Adrenal gland (tissue), 9 donors: ENCODE measurements at regions not wholly inside any gene's neighbourhood (a gene's known extent, or its start where the extent isn't known, plus 50 kb on each side); places are given as distances from the start of the nearest gene placed in this dataset.

Experiments
- DNase-seq, 7 donors: peaks; one replicate each; pipeline ENCODE4 v3.0.0-alpha.2; 2019 to 2020
- H3K27ac ChIP-seq, 5 donors: fragments of 200-600 bp; sonication (generic) in 4 of 5; 1 replicate in 3 of 5; 2 replicates in 2 of 5; pipeline versions ENCODE4 v1.5.1 to v1.8.0; 2016 to 2020; ENCODE audit warnings: mild to moderate bottlenecking in 1 of 5
- H3K27me3 ChIP-seq: fragments of 200-600 bp; 2 replicates; pipeline ENCODE4 v1.8.0; 2021
- H3K36me3 ChIP-seq, 2 donors: fragments of 200-600 bp; replicated peaks in 1 of 2; 1 replicate in 1 of 2; 2 replicates in 1 of 2; pipeline versions ENCODE4 v1.5.1 to v1.8.0; 2018 to 2022
- H3K4me1 ChIP-seq, 2 donors: fragments of 200-600 bp; replicated peaks in 1 of 2; 1 replicate in 1 of 2; 2 replicates in 1 of 2; pipeline versions ENCODE4 v1.5.1 to v1.8.0; 2018 to 2021
- H3K4me3 ChIP-seq, 4 donors: fragments of 200-600 bp; sonication (generic) in 3 of 4; one replicate each; pipeline ENCODE4 v1.5.1; 2016 to 2018
- H3K9me3 ChIP-seq, 3 donors: fragments of 200-600 bp; sonication (generic) in 1 of 3; replicated peaks in 1 of 3; 1 replicate in 2 of 3; 2 replicates in 1 of 3; pipeline versions ENCODE4 v1.5.1 to v1.8.0; 2016 to 2021
- POLR2A ChIP-seq, 2 donors: fragments of 450-650 bp; IDR thresholded peaks; one replicate each; pipeline ENCODE4 v1.6.1; 2017; ENCODE audit warnings: antibody characterized with exemption in 2 of 2, mild to moderate bottlenecking in 2 of 2, moderate library complexity in 1 of 2
- WGBS, 4 donors: extraction: QIAGEN DNeasy Blood & Tissue Kit in 2 of 4; methylation state at CpG; one replicate each; pipeline versions ENCODE4 v1.1.5 to v1.1.7; 2013 to 2017; 5-methylcytosine and 5-hydroxymethylcytosine counted together
- intact Hi-C, 2 donors: fragments of 100-400 bp; cut with DNase I; formaldehyde crosslinking; loops; one replicate each; pipeline versions ENCODE4 v1.14.1 to v1.15.0; 2022 to 2023
- TF ChIP-seq, protein P1 (sequence below), 6 experiments: fragments of 450-650 bp in 4 of 6; fragments of 200-600 bp in 2 of 6; sonication (generic) in 1 of 6; IDR thresholded peaks; 1 replicate in 5 of 6; 2 replicates in 1 of 6; pipeline versions ENCODE4 v1.5.1 to v1.8.0; 2016 to 2021; ENCODE audit warnings: antibody characterized with exemption in 6 of 6, mild to moderate bottlenecking in 2 of 6, moderate library complexity in 1 of 6
- donor health status: healthy with polysubstance abuse.
- donor health status: Bipolar disorder and iron deficiency.
- donor health status: DM: yes; HTN: yes; CAD: no.
- donor health status: DM: no; HTN: no; CAD: no.
- donor health status: DM: no; HTN: no; CAD: no.

DNA sequence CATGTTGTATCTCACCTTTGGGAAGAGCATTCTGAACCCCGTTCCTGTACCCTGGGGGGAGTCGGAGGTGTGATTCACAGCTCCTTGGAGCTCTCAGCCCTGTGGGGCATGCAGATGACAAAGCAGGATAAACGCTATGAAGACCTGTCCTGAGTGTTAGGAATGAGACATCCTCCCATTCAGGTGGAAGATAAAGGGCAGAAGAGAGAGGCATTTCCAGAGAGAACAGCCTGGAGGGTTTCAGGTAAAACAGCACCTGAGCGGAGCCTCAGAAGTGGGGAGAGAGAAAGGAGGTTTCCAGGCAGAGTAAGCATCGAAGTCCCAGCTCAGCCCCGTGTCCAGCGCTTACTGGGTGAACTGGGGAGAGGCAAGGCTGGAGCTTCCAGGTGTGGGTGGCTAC is 288.9 kb downstream of the KLF6 start:
- Histone ChIP-seq H3K27me3 (no peaks in the 10 kb centered on the region), H3K4me1 (peaks cover 0 to 4% of the 10 kb centered on the region in 2 donors), H3K4me3 (no peak overlapping the region), H3K9me3 (no peaks in the 10 kb centered on the region), H3K36me3 (no peaks in the 10 kb centered on the region), H3K27ac (no peak overlapping the region)
- TF ChIP-seq, protein P1, sequence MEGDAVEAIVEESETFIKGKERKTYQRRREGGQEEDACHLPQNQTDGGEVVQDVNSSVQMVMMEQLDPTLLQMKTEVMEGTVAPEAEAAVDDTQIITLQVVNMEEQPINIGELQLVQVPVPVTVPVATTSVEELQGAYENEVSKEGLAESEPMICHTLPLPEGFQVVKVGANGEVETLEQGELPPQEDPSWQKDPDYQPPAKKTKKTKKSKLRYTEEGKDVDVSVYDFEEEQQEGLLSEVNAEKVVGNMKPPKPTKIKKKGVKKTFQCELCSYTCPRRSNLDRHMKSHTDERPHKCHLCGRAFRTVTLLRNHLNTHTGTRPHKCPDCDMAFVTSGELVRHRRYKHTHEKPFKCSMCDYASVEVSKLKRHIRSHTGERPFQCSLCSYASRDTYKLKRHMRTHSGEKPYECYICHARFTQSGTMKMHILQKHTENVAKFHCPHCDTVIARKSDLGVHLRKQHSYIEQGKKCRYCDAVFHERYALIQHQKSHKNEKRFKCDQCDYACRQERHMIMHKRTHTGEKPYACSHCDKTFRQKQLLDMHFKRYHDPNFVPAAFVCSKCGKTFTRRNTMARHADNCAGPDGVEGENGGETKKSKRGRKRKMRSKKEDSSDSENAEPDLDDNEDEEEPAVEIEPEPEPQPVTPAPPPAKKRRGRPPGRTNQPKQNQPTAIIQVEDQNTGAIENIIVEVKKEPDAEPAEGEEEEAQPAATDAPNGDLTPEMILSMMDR (IDR thresholded peaks at IDR 0.05) = no peak
- TF ChIP-seq POLR2A (IDR thresholded peaks at IDR 0.05) = no peak
- intact Hi-C loops = no loop called here
- WGBS, 4 donors = 86 to 100% (median 92%) methylated on average over 7 of the region's 7 CpGs
- DNase-seq = no peak

DNA sequence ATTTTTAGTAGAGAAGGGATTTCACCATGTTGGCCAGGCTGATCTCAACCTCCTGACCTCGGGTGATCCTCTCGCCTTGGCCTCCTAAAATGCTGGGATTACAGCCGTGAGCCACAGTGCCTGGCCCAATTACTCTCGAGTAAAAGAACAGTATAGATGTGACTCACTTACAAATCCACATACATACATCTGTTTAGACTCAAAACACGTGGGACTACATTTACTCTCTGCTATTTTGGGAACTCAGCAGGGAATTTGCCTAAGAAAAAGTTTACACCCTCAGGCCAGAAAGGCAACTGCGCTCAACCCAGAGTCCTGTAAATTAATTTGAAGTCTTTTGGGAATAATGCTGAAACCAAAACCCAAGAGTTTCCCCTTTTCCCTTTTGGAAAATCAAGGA is 289.7 kb downstream of the KLF6 start:
- TF ChIP-seq POLR2A (IDR thresholded peaks at IDR 0.05) = no peak
- TF ChIP-seq, protein P1 (IDR thresholded peaks at IDR 0.05) = no peak
- Histone ChIP-seq H3K9me3 (no peaks in the 10 kb centered on the region), H3K4me1 (no peaks in the 10 kb centered on the region), H3K4me3 (no peak overlapping the region), H3K27ac (no peak overlapping the region), H3K27me3 (no peaks in the 10 kb centered on the region), H3K36me3 (no peaks in the 10 kb centered on the region)
- no peak for DNase-seq
- WGBS, 4 donors = 88 to 90% (median 89%) methylated on average over 6 of the region's 6 CpGs
- intact Hi-C loops = no loop called here

DNA sequence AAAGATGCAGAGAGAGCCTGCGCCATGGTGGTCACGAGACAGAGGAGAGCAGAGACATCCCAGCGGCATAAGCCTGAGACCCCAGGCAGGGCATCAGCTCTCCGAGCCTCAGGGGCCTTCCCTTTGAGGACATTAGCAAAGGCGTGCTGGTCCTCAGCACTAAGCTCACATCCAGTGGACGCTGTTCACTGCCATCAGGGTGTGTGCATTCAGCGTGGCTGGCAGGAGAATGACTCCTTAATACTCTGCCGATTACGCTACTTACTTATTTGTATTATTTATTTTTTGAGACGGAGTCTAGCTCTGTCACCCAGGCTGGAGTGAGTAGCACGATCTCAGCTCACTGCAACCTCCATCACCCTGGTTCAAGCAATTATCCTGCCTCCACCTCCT is 290.2 kb downstream of the KLF6 start:
- Histone ChIP-seq H3K4me3 (no peak overlapping the region), H3K36me3 (no peaks in the 10 kb centered on the region), H3K9me3 (no peaks in the 10 kb centered on the region), H3K27ac (peak overlapping the region in 2 of 5 donors; percentile 55 to 57), H3K27me3 (no peaks in the 10 kb centered on the region), H3K4me1 (no peaks in the 10 kb centered on the region)
- DNase-seq = no peak
- TF ChIP-seq POLR2A (IDR thresholded peaks at IDR 0.05) = no peak
- TF ChIP-seq, protein P1 (IDR thresholded peaks at IDR 0.05) = no peak
- WGBS, 4 donors = 90 to 94% (median 90%) methylated on average over 11 of the region's 11 CpGs
- intact Hi-C loops = no loop called here

DNA sequence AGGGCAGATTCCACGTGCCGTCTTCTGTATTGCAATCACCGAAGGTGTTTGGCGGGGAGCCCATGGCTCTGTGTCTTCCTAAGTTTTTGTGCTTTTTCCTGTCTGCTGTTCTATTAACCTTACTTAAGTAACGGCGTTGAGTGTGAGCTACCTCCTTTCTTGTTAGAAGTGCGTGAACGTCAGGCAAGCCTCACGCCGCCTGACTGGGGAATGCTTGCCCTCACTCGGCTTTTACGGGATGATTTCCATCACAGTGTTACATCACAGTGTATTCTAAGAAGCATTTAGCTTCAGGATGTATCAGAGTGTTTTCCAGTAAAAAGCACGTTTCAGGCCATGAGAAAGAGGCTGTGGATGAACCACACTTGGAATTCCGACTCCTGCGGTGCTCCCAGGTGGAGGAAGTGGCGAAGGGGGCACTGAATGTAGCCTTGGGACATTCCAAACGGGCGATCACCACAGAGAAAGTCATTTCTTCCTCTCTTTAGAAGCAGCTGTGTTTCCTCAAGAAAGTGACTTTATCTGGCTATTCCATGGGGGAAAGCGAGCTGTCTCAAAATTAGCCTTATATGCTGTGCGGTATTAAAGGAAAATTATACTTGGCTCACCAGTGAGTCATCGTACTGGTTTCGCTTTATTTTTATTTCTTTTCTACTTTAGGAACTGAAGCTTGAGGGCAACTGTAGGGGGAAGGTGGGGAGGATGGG is 290.7 kb downstream of the KLF6 start:
- WGBS, 4 donors = 63 to 78% (median 74%) methylated on average over 22 of the region's 22 CpGs
- H3K4me3 ChIP-seq = no peak overlapping the region
- TF ChIP-seq POLR2A (IDR thresholded peaks at IDR 0.05) = no peak
- TF ChIP-seq, protein P1 (IDR thresholded peaks at IDR 0.05) = no peak
- H3K4me1 ChIP-seq = no peaks in the 10 kb centered on the region
- no peaks in the 10 kb centered on the region for H3K36me3 ChIP-seq
- no peaks in the 10 kb centered on the region for H3K9me3 ChIP-seq
- intact Hi-C loops = no loop called here
- peak in 2 of 7 donors; percentile 40 to 52 for DNase-seq
- no peaks in the 10 kb centered on the region for H3K27me3 ChIP-seq
- H3K27ac ChIP-seq = peak overlapping the region in 2 of 5 donors; percentile 55 to 57
